ENCODE measurements at regions not wholly inside any gene's neighbourhood (a gene's known extent, or its start where the extent isn't known, plus 50 kb on each side); places are given as distances from the start of the nearest gene placed in this dataset.

- no peaks in the 10 kb centered on the region for H3K36me3 ChIP-seq (ENCODE audit: low read depth, low read length)
- POLR2A ChIA-PET (ENCODE audit: unreplicated experiment), result no interaction called here
- H3K9me3 ChIP-seq (ENCODE audit: low read length), result peaks cover 5% of the 10 kb centered on the region; the same call in 1 of the 2 replicates
- peak; percentile 45; the same call in 1 of the 2 replicates for ATAC-seq
- H4K20me1 ChIP-seq (ENCODE audit: low read length), result no peaks in the 10 kb centered on the region
- peak overlapping the region; percentile 26 for H3K4me3 ChIP-seq (ENCODE audit: low read length)
- no peaks in the 10 kb centered on the region for H3K9me2 ChIP-seq (replicated peaks; ENCODE audit: low read length)
- CTCF ChIA-PET, result interaction anchor here (0.7 kb wide), 1 partner anchor 20 kb away, joined by 4 read pairs; no protein-coding TSS in a partner anchor
- peak overlapping the region; percentile 94 for H3K27ac ChIP-seq (ENCODE audit: low read length)
- H3K27me3 ChIP-seq (ENCODE audit: low read length), result no peaks in the 10 kb centered on the region
- BruUV-seq (replicated peaks), result TSS peak; percentile 95
- no peak for TF ChIP-seq EZH2 (IDR thresholded peaks at IDR 0.05; ENCODE audit: low read length, unreplicated experiment)
- TF ChIP-seq, protein P1, sequence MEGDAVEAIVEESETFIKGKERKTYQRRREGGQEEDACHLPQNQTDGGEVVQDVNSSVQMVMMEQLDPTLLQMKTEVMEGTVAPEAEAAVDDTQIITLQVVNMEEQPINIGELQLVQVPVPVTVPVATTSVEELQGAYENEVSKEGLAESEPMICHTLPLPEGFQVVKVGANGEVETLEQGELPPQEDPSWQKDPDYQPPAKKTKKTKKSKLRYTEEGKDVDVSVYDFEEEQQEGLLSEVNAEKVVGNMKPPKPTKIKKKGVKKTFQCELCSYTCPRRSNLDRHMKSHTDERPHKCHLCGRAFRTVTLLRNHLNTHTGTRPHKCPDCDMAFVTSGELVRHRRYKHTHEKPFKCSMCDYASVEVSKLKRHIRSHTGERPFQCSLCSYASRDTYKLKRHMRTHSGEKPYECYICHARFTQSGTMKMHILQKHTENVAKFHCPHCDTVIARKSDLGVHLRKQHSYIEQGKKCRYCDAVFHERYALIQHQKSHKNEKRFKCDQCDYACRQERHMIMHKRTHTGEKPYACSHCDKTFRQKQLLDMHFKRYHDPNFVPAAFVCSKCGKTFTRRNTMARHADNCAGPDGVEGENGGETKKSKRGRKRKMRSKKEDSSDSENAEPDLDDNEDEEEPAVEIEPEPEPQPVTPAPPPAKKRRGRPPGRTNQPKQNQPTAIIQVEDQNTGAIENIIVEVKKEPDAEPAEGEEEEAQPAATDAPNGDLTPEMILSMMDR (conservative IDR thresholded peaks at IDR 0.05; ENCODE audit: low read depth, low read length), result no peak
- no peak for TF ChIP-seq EZH2phosphoT487 (IDR thresholded peaks at IDR 0.05; ENCODE audit: borderline replicate concordance, low read length)
- peak overlapping the region; percentile 18 for H2AFZ ChIP-seq (ENCODE audit: low read length)
- H3K79me2 ChIP-seq (ENCODE audit: low read length), result no peaks in the 10 kb centered on the region
- DNase-seq, result no peak
- H3K4me1 ChIP-seq (ENCODE audit: insufficient read depth, low read length), result peaks cover 40% of the 10 kb centered on the region
- intact Hi-C loops (cut with micrococcal nuclease), result no loop called here
- H3K4me2 ChIP-seq (ENCODE audit: low read length), result peak overlapping the region; percentile 58
- H3K9ac ChIP-seq (ENCODE audit: low read length), result peak overlapping the region; percentile 81
- H3F3A ChIP-seq (ENCODE audit: low read length, unreplicated experiment), result no peaks in the 10 kb centered on the region
Measured at GRCh38 chr12:127944211-127944899, 322.6 kb upstream of the TMEM132C start.

DNA sequence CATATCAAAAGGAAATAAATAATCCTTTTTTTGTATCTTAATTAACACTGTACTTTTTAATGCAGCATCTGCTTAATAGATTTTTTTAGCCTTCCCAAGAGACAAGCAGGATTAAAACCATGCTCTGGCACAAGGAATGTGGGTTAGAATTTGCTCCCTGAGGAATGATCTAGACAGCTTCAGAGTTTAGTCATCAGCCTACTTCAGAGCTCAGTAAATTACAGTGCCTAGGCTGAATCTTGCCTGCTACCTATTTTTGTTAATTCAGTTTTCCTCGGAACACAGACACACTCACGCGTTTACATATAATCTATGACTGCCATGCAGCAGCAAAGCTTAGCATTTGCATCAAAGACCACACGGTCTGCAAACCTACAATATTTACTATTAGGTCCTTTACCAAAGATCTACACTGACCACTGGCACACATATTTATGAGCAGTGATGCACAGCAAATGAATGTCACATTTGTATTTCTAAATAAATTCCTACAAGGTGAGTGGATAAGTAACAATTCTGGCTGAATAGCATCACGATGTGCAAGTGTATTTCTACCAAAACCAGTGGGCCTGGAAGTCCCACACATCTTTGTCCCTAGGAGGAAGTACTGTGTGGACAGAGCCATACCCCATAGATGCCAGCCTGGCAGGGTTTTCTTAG lies 309.8 kb upstream of the TMEM132C start:
- H3K9me3 ChIP-seq (ENCODE audit: low read length), result 0 out of 2 replicates have a peak, but pooled peaks cover 7% of the 10 kb centered on the region
- H3K27me3 ChIP-seq (ENCODE audit: low read length), result no peaks in the 10 kb centered on the region
- H3F3A ChIP-seq (ENCODE audit: low read length, unreplicated experiment), result no peaks in the 10 kb centered on the region
- H3K4me3 ChIP-seq (ENCODE audit: low read length), result no peak overlapping the region
- peaks cover 29% of the 10 kb centered on the region for H3K4me1 ChIP-seq (ENCODE audit: insufficient read depth, low read length)
- DNase-seq (peak; percentile 87), ATAC-seq (peak; percentile 46)
- intact Hi-C loops (cut with micrococcal nuclease), result no loop called here
- CTCF ChIA-PET, result no interaction called here
- no peak for TF ChIP-seq EZH2 (IDR thresholded peaks at IDR 0.05; ENCODE audit: low read length, unreplicated experiment)
- TF ChIP-seq, protein P1 (conservative IDR thresholded peaks at IDR 0.05; ENCODE audit: low read depth, low read length), result no peak
- no peak for TF ChIP-seq EZH2phosphoT487 (IDR thresholded peaks at IDR 0.05; ENCODE audit: borderline replicate concordance, low read length)
- no peaks in the 10 kb centered on the region for H3K9me2 ChIP-seq (replicated peaks; ENCODE audit: low read length)
- no peak overlapping the region for H2AFZ ChIP-seq (ENCODE audit: low read length)
- no peaks in the 10 kb centered on the region for H4K20me1 ChIP-seq (ENCODE audit: low read length)
- H3K9ac ChIP-seq (ENCODE audit: low read length), result peak overlapping the region; percentile 13; the same call in 1 of the 2 replicates
- no peaks in the 10 kb centered on the region for H3K79me2 ChIP-seq (ENCODE audit: low read length)
- POLR2A ChIA-PET (ENCODE audit: unreplicated experiment), result no interaction called here
- H3K4me2 ChIP-seq (ENCODE audit: low read length), result peak overlapping the region; percentile 41
- peak overlapping the region; percentile 71 for H3K27ac ChIP-seq (ENCODE audit: low read length)
- no TSS peak for BruUV-seq (replicated peaks)
- H3K36me3 ChIP-seq (ENCODE audit: low read depth, low read length), result no peaks in the 10 kb centered on the region

DNA sequence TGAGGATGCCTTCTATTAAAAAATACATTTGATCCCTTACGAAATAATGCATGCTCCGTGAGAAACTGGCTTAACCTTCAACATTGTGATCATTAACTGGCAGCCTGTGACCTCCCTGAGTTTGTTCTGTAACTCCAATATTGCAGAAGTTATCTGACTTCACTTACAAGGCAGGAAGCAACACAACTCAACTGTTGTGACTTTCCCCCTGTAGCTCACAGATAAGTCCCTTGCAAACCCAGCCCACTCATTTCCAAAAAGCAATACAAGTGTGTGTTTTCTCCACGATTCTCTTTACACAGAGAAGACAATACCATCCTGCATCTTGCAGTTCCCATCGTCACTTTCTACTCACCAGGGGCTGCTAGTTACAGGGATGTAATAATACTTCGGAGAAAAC lies 304.7 kb upstream of the TMEM132C start:
- Histone ChIP-seq H3K9ac (ENCODE audit: low read length) (no peak overlapping the region), H3K4me2 (ENCODE audit: low read length) (no peak overlapping the region), H3K9me2 (replicated peaks; ENCODE audit: low read length) (no peaks in the 10 kb centered on the region), H3K27ac (ENCODE audit: low read length) (no peak overlapping the region), H3K36me3 (ENCODE audit: low read depth, low read length) (no peaks in the 10 kb centered on the region), H3K27me3 (ENCODE audit: low read length) (no peaks in the 10 kb centered on the region), H3K4me3 (ENCODE audit: low read length) (no peak overlapping the region), H3F3A (ENCODE audit: low read length, unreplicated experiment) (no peaks in the 10 kb centered on the region), H3K4me1 (ENCODE audit: insufficient read depth, low read length) (peaks cover 12% of the 10 kb centered on the region), H3K9me3 (ENCODE audit: low read length) (no peaks in the 10 kb centered on the region), H2AFZ (ENCODE audit: low read length) (no peak overlapping the region), H4K20me1 (ENCODE audit: low read length) (no peaks in the 10 kb centered on the region), H3K79me2 (ENCODE audit: low read length) (no peaks in the 10 kb centered on the region)
- ATAC-seq, result no peak
- no TSS peak for BruUV-seq (replicated peaks)
- no peak for DNase-seq
- intact Hi-C loops (cut with micrococcal nuclease), result no loop called here
- TF ChIP-seq EZH2 (IDR thresholded peaks at IDR 0.05; ENCODE audit: low read length, unreplicated experiment) (no peak), EZH2phosphoT487 (IDR thresholded peaks at IDR 0.05; ENCODE audit: borderline replicate concordance, low read length) (no peak)
- TF ChIP-seq, protein P1 (conservative IDR thresholded peaks at IDR 0.05; ENCODE audit: low read depth, low read length), result no peak
- ChIA-PET CTCF (no interaction called here), POLR2A (ENCODE audit: unreplicated experiment) (interaction anchor here (0.6 kb wide), 1 partner anchor 1343 kb away, joined by 3 read pairs; no protein-coding TSS in a partner anchor)

Measured in PC-3 (cell line).